ENCODE measurements at regions not wholly inside any gene's neighbourhood (a gene's known extent, or its start where the extent isn't known, plus 50 kb on each side); places are given as distances from the start of the nearest gene placed in this dataset.

DNA sequence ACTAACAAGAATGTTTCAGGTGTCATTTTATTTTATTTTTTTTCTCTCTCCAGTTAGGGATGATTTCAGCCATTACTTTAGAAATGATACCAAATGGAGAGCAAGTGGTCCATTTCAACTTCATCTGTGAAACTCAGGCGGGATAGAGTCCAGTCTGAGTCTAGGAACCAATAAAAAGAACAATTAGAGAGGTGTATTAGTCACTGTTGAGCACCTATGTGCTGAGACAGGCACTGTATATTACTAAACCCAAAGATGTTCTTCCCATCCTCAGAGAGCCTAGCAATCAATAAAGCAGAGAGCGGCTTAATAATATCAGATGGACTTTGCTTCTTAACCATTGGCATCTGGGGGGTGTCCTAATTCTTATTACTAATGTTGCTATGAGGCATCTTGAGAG lies 410.3 kb upstream of the SLC24A2 start:
- CTCF ChIA-PET = no interaction called here
- dilution Hi-C loops (cut with MboI; ENCODE audit: extremely low pct_ligation_motif_present, low sequenced_read_pairs) = no loop called here
- BruUV-seq (replicated peaks) = no TSS peak

More for the DNA sequence above, 410.3 kb upstream of the SLC24A2 start:
- Histone ChIP-seq H3K9ac (replicated peaks; ENCODE audit: extremely low read depth, insufficient read depth, low read length) (no peak overlapping the region), H3K27me3 (ENCODE audit: control insufficient read depth in 2 of 2, insufficient read depth in 2 of 2, low read length in 2 of 2) (no peaks in the 10 kb centered on the region), H3K4me1 (ENCODE audit: control insufficient read depth, extremely low read depth, insufficient read depth, low read length) (no peaks in the 10 kb centered on the region), H3K79me2 (ENCODE audit: control insufficient read depth, insufficient read depth, low read length) (no peaks in the 10 kb centered on the region), H3K9me3 (replicated peaks; ENCODE audit: control insufficient read depth, insufficient read depth, low read length) (no peaks in the 10 kb centered on the region), H4K20me1 (replicated peaks; ENCODE audit: control insufficient read depth, extremely low read depth, insufficient read depth, low read length) (no peaks in the 10 kb centered on the region), H3K36me3 (ENCODE audit: control insufficient read depth in 2 of 2, extremely low read depth in 1 of 2, insufficient read depth in 2 of 2, low read length in 2 of 2) (no peaks in the 10 kb centered on the region), H3K9me1 (replicated peaks; ENCODE audit: control insufficient read depth, extremely low read depth, insufficient read depth, low read length) (no peaks in the 10 kb centered on the region), H3K4me3 (replicated peaks in 1 of 3; ENCODE audit: insufficient read depth in 1 of 3, low read depth in 1 of 3, low read length in 3 of 3) (no peak overlapping the region), H2AFZ (ENCODE audit: low read depth, low read length) (no peak overlapping the region), H3K4me2 (ENCODE audit: insufficient read depth, low read length) (no peak overlapping the region), H3K27ac (ENCODE audit: insufficient read depth, low read depth, low read length) (no peak overlapping the region)
- DNase-seq (ENCODE audit: low read depth, low spot score) (no peak), FAIRE-seq (no peak)
- POLR2A ChIA-PET = no interaction called here
- intact Hi-C loops (cut with micrococcal nuclease) = loop anchor here (10.0 kb wide), 1 partner anchor 746 kb away; no protein-coding TSS in a partner anchor
- TF ChIP-seq POLR2AphosphoS5 (IDR thresholded peaks at IDR 0.05; ENCODE audit: insufficient read depth, low read depth, low read length) (no peak), POLR2A (IDR thresholded peaks at IDR 0.05; ENCODE audit: low read depth, low read length) (no peak), GATA2 (IDR thresholded peaks at IDR 0.05; ENCODE audit: insufficient read depth, insufficient read length, low read depth, low read length) (no peak), JUN (IDR thresholded peaks at IDR 0.05; ENCODE audit: borderline replicate concordance, insufficient read depth, insufficient read length, low read depth) (no peak), MYC (IDR thresholded peaks at IDR 0.05; ENCODE audit: low read depth, low read length) (no peak), EZH2 (IDR thresholded peaks at IDR 0.05; ENCODE audit: borderline replicate concordance, low read depth, low read length, severe bottlenecking) (no peak), FOS (IDR thresholded peaks at IDR 0.05; ENCODE audit: borderline replicate concordance, insufficient read depth, low read length) (no peak)
- TF ChIP-seq, protein P1, sequence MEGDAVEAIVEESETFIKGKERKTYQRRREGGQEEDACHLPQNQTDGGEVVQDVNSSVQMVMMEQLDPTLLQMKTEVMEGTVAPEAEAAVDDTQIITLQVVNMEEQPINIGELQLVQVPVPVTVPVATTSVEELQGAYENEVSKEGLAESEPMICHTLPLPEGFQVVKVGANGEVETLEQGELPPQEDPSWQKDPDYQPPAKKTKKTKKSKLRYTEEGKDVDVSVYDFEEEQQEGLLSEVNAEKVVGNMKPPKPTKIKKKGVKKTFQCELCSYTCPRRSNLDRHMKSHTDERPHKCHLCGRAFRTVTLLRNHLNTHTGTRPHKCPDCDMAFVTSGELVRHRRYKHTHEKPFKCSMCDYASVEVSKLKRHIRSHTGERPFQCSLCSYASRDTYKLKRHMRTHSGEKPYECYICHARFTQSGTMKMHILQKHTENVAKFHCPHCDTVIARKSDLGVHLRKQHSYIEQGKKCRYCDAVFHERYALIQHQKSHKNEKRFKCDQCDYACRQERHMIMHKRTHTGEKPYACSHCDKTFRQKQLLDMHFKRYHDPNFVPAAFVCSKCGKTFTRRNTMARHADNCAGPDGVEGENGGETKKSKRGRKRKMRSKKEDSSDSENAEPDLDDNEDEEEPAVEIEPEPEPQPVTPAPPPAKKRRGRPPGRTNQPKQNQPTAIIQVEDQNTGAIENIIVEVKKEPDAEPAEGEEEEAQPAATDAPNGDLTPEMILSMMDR (IDR thresholded peaks at IDR 0.05; ENCODE audit: extremely low read depth in 1 of 2, insufficient read depth in 1 of 2, low read depth in 1 of 2, low read length in 2 of 2) = no peak
- TF ChIP-seq, protein P2, sequence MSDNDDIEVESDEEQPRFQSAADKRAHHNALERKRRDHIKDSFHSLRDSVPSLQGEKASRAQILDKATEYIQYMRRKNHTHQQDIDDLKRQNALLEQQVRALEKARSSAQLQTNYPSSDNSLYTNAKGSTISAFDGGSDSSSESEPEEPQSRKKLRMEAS (IDR thresholded peaks at IDR 0.05; ENCODE audit: insufficient read depth, insufficient read length) = no peak

Data from endothelial cell of umbilical vein (primary cell).